Thyroid gland (tissue), 4 donors: ENCODE measurements at regions not wholly inside any gene's neighbourhood (a gene's known extent, or its start where the extent isn't known, plus 50 kb on each side); places are given as distances from the start of the nearest gene placed in this dataset.

ENCODE experiments used
- CTCF ChIP-seq, 6 experiments: fragments of 200-600 bp in 3 of 6; fragments of 450-650 bp in 3 of 6; sonication (generic) in 3 of 6; IDR thresholded peaks; one replicate each; pipeline ENCODE4 v1.5.1; 2016 to 2019; ENCODE audit warnings: antibody characterized with exemption in 6 of 6, mild to moderate bottlenecking in 2 of 6, inconsistent platforms in 1 of 6, moderate library complexity in 1 of 6
- POLR2A ChIP-seq, 2 donors: fragments of 450-650 bp; IDR thresholded peaks; one replicate each; pipeline ENCODE4 v1.6.1; 2017; ENCODE audit warnings: antibody characterized with exemption in 2 of 2, mild to moderate bottlenecking in 2 of 2, moderate library complexity in 1 of 2

- TF ChIP-seq CTCF (IDR thresholded peaks at IDR 0.05), result no peak
- TF ChIP-seq POLR2A (IDR thresholded peaks at IDR 0.05), result no peak
Observed at GRCh38 chr6:66740346-66740745, 1033.3 kb upstream of the EYS start.
